COLO668 (cell line): ENCODE measurements at regions not wholly inside any gene's neighbourhood (a gene's known extent, or its start where the extent isn't known, plus 50 kb on each side); places are given as distances from the start of the nearest gene placed in this dataset.

Experiments
- DNase-seq: peaks from one replicate; lab custom pipeline; 2025; ENCODE audit not compliant: unreplicated experiment; lab: John Stamatoyannopoulos, UW

DNA sequence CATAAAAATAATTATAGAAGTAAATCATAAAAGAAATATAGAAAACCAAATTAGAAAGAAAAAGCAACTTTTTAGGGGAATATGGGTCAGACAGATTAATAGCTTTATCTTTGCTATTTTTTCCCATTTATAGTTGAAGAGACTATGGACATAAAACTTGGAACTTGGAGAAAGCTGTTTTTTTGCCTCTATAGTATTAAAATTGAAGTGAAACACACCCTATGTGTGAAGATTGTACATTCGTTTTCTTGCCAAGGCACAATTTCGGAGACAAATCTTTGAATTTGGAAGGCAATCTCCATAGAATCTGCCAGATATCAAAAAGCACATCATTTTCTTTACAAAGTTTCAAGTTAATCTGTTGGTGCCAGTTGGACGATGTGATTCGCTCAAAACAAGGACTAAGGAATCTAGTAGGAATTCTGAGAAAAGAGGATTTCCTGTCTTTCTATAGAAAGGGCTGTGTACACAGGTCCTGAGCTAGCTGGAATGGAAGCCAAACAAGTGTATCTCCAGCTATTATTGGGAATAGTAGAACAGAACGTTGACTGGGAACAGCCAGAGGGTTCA lies 156.3 kb downstream of the SLC7A11 start:
- DNase-seq: no peak

DNA sequence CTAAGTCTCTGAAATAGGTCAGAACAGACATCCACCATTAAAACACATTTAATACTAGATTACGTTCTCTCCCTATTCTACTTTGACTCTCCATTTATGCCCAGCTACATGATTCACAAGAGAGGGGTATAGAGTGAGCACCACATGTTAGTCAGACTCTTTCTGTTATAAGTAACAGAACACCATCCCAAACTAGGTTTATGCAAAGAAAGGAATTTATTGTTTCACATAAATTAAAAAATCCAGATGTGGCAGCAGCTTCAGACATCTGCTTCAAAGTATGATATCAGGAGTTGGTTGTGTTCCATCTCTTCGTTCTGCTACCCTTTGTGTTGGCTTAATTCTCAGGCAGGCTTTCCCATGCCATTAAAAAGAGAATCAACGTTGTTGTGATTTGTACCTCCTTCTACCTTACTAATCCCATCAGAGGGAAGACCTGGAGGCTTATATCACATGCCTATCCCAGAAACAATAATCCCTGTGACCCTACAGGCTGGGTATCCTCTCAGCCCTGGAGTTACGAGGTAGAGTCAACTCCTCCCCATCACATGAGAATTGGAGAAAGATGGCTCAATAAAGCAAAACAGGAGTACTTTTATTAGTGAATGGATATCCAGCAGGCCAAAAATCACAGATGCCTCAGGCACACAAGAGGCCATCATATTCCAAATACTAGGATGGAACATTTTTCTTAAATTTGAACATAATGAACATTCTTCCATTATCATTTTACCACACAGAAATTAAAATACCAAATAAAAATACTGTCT lies 163.2 kb downstream of the SLC7A11 start:
- no peak for DNase-seq

DNA sequence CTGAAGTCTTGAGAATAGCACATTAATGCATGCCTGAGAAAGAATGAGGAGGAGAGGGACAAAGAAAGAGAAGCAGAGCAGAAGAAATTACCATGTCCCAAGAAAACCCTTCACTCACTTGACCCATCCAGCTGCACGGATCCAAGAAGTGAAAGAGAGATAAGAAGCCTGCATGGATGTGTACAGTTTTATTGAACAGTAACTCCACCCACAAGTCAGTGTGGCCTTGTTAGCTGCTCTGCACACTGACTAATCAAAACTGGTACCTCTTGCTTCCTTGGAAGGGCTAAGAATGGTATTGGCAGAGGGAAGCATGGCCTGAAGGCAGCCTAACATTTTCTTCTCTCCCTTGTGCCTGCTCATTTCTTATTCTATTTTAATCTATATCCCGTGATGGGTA lies 163.9 kb downstream of the SLC7A11 start:
- no peak for DNase-seq

DNA sequence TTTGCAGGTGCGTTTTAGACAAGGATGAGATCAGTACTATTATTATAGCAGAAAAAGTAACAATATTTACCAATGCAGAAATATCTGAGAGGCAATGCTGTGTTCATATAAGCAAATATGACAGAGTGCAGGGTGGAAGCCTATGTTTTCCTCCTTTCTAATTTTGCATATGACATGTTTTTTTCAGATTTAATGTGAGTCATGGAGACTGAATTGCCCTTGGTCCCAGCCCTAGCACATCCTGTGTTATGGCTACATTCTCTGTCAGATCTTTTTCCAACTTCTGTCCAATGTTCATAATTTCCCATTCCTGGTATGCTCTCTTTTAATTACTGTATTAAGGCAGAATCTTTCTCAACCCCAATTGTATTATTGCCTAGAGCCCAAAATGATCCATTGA lies 165.6 kb downstream of the SLC7A11 start:
- no peak for DNase-seq

DNA sequence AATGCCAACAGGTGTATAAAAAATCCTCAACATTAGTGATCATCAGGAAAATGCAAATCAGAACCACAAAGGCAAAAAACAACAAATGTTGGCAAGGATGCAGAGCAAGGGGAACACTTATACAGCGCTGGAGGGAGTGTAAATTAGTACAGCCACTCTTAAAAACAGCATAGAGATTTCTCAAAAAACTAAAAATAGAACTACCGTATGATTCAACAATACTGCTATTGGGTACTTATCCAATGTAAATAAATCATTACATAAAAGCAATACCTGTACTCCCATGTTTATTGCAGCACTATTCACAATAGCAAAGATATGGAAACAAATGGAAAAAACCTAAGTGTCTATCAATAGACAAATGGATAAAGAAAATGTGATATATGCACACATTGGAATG lies 171.3 kb downstream of the SLC7A11 start:
- DNase-seq: no peak

DNA sequence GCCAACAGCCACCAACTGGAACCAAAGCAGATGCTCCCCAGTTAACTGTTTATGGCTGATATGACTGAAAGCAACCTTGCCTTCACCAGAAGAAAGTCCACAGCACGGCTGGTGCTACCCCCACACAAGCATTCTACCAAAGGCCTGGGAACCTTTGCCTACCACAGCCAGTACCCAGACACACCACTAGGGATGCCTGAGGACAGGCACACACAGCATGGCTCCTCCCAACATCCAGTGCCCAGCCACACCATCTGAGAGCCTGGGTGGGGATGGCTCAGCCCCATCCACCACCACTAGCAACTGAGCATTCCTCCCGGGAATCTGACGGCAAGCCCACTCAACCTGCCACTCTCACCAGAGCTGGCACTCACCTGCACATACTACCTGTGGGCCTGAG lies 178.6 kb downstream of the SLC7A11 start:
- no peak for DNase-seq

DNA sequence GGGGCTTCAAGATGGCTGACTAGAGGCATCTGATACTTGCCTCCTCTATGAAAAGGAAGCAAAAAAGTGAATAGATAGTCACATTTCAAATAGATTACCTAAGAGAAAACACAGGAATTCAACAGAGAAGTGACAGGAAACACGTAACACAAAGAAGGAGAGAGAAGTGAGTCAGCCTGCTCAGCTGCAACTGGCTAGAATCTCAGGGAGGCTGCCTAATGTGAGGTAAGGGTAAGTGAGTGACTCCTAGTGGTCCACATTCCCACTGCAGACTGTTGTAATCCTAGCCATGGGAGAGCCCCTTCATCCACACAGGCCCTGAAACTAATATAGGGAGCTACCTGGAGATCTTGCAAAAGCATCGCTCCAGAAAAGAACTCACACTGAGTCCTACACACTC lies 179.2 kb downstream of the SLC7A11 start:
- no peak for DNase-seq

DNA sequence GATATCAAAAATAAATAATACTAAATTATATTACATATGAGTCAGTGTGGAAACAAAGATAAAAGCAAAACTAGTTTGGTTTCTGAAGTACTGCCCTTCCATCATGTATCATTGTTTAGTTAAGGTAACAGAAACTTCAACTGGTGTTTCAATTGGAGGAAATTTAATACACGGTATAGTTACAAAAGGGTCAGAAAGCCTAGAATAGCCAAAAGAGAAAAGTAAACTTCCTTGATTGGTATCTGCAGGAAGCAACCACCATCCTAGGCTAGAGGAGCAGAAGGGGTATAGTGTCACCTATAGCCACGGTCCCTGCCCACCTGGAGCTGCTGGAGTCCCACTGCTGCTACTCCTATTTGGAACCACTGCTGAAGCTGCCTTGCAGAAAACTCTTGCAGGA lies 185.6 kb downstream of the SLC7A11 start:
- DNase-seq: no peak

DNA sequence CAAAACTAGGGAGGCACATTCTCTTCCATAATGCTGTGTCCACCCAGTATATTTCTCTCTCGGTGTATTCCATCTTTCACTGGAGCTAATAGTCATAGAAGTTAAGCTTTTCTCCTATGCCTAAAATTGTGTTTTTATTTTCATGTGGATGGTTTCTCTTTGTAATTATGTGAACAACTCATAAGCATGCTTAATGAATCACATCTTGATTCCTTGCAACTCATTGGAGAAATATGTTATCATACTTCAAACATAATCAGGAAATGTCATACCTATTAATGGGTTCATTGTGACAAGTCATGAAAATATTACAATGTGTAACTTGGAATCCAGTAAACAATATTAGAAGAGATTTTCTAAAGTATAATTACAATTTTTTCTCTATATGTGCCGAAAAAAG lies 186.3 kb downstream of the SLC7A11 start:
- no peak for DNase-seq

DNA sequence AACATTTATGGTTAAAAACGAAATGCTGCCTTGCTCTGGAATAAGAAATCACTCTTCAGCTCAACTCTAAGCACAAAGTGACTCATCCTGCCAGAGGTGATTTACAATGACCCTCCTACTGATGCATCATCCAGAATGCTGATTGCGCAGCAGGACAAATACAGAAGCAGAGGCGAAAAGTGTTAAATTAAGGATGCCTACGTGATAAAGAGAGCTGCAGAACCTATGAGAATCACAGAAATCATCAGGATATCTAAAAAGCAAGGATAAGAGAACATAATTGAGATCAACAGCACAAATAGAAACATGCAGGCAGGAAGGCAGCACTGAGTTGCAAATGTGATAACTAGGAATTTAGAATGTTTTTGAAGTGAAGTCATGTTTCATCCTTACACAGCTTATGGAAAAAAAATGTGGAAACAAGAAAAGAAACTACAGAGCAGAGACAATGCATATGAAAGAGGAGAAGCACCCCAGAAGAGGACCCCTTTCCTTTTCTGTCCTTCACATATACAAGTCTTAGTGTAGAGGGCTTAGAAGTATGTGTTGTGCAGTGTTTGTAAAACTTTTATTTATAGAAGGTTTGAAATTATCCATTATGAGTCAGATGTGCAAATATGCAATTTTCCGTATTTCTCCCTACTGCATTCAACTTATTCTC lies 188.4 kb downstream of the SLC7A11 start:
- DNase-seq: no peak

DNA sequence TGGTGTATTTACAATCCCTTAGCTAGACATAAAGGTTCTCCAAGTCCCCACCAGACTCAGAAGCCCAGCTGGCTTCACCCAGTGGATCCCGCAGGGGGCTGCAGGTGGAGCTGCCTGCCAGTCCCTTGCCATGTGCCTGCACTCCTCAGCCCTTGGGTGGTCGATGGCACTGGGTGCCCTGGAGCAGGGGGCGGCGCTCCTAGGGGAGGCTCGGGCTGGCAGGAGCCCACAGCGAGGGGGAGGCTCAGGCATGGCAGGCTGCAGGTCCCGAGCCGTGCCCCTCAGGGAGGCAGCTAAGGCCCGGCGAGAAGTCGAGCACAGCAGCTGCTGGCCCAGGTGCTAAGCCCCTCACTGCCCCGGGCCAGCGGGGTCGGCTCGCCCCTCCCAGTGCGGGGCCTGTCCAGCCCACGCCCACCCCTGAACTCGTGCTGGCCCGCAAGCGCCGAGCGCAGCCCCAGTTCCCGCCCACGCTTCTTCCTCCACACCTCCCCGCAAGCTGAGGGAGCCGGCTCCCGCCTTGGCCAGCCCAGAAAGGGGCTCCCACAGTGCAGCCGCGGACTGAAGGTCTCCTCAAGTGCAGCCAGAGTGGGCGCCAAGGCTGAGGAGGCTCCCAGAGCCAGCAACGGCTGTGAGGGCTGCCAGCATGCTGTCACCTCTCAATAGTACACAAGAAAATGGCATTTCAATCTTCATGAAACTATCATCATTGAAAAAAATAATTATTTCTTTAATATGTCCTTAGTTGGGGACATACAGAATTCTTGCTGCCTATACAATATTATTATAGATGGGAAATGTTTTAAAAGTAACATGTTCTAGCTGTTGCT lies 189.1 kb downstream of the SLC7A11 start:
- DNase-seq: no peak

DNA sequence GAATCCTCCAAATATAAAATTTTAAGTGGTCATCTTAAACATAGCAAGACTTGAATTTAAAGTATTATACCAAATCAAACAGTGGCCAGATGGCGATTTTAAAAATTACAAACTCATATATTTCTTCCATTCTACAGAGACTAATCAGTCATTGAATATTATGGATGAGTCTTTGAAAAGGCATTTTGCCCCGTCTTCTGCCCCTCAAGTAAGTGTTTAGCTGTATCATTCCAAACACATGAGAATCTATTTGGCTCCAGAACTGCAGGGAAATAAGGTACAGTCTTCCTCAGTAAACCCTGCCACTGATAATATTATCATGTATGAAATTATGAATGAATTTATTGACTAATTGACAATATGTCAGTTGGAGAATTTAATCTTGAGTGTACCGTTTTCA lies 191.0 kb downstream of the SLC7A11 start:
- DNase-seq: no peak

DNA sequence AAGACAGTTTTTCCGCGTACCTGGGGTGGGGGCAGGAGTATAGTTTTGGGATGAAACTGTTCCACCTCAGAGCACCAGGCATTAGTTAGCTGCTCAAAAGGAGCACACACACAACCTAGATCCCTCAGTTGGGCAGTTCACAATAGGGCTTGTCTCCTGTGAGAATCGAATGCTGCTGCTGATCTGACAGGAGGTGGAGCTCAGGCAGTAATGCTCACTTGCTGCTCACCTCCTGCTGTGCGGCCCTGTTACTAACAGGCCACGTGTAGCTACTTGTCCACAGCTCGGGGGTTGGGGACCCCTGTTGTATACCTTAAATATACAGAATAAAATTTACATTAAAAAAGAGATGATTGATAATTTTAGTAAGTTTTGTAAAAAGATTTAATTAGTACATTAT lies 191.5 kb downstream of the SLC7A11 start:
- DNase-seq: no peak

DNA sequence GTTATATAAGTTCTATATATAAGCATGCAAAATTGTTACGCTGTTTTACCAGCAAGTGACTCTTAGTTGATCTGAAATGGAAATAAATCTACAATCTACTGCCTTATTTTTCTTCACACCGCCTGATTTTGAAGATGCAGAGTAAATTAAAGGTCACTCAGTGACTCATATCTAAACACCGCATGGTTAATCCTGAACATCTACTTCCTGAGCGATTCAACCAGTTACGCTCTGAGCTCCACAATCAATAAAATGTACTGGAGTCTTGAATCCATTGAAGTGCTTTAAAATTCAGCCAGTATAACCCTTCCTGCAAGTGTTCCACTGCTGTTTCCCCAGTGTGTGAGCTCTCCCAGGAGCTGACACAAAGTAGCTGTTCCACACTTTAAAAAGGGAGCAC lies 192.8 kb downstream of the SLC7A11 start:
- no peak for DNase-seq

DNA sequence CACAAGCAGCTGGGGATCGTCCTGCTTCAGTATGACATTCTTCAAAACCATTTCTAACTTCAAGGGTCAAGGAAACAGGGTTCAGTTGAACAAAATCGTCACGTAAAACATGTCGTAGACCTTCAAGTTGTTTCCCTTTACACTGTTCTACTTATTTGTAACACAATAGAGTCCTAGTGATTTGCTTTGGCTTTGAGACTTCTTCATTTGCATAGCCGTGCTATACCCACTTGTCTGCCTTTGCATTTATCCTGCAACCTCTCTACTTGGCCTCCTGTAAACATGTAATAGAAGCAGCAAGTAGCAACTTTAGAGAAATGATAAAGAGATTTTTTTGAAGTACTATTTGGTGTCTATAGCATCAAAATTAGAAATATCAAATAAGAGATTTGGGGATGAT lies 194.9 kb downstream of the SLC7A11 start:
- no peak for DNase-seq

DNA sequence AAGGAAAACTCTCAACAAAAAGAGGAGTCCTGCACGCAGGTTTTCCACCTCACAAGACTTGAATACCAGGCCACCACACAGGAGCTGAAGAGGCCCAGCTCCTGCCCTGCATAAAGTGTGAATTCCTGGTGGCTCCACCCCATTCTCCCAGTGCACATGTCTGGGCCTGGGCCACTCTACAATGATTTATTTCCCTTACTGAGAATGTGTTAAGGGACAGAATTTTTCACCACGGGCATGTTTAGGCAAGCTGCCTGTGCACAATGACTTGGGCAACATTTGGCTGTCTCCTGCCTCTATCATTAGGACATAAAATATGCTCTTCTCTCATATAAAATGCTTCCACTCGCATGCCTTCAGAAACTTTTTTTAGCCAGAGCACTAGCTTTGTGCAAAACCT lies 197.1 kb downstream of the SLC7A11 start:
- DNase-seq: no peak

DNA sequence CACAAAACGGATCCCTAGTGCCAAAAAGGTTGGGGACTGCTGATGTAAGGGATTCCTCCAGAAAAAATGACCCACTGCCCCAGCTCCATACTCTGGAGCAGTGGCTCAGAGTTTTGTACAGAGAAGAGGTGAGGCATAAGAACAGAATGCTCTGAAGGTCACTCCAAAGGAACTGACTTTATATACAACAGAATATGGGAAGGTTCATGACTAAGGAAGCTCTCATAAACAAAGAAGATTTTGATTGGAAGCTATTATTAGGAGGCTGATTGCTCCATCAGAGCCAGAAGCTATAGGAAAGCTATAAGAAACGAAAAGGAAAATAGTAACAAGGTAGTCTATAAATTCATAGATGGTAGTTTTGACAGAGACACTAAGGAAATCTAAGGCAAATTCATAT lies 203.1 kb downstream of the SLC7A11 start:
- DNase-seq: no peak

DNA sequence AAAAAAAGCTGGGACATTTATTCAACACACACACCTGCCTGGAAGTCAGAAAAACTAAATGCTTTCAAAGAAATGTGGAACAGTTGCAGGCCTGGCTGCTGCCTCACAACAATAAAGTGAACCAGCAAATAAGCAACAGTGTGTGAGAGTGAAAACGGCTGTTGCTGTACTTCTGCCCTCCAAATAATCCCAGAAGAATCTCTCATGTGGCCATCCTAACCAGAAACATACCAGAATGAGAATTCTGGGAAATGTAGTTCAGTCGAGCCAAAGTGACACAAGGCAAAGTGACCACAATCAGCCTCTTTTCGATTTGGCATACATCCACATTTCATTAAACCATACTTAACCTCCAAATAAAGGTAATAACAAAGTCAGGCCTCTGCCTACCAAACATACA lies 204.5 kb downstream of the SLC7A11 start:
- DNase-seq: no peak

DNA sequence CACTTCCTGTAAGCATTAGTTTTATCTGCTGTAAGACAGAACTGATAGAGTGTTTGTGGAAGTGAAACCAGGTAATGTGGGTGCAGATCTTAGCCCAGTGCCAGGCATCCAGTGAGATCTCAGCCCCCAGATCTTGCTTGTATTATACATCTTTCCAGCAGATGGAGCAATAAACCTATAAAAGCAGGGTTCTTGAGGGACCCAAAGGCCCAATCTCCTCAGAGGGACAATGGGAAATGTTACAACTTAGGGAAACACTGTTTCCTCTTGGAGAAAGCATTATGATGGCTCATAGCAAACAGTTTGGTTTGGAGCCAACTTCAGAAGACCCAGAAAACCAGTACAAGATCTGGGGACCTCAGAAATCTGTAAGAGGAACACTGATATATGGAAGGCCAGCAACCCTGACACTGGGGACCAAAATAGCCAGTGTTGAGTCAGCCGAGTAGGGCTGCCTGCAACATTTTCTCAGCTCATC lies 206.3 kb downstream of the SLC7A11 start:
- DNase-seq: peak; percentile 12

DNA sequence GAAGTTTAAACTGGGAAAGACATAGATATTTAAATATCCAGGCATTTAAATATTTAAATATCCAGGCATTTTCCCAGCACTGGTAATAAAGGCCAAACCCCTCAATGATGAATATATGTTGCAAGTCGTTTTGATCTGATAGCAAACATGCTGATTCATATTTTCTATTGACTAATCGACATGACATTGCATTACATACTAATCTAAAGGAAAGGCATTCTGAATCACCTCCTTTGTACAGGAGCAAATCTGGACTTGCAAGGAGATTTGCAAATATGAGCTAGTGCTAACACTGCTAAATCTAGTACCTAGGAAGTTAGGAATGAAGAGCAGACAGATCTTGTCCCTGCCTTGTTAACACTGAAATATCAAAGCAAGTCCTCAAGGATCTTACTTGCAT lies 207.3 kb downstream of the SLC7A11 start:
- DNase-seq: no peak

DNA sequence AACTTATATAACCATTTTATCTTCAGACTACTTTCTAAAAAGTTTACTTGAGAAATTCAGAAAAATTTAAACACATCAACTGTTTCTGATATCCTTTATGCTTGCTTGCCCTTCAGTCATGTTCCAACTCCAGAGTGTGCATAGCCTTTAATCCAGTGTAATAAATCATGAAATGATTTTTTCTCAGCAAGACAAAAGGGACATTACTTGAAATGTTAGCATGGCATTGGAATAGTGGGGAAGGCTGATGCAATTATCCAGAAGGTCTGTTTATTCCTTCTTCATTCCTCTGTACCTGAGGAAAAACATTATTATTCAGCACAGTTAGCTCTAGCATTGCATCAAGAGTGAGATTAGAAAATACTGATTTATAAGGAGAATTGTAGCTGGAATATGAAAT lies 209.9 kb downstream of the SLC7A11 start:
- DNase-seq: no peak

DNA sequence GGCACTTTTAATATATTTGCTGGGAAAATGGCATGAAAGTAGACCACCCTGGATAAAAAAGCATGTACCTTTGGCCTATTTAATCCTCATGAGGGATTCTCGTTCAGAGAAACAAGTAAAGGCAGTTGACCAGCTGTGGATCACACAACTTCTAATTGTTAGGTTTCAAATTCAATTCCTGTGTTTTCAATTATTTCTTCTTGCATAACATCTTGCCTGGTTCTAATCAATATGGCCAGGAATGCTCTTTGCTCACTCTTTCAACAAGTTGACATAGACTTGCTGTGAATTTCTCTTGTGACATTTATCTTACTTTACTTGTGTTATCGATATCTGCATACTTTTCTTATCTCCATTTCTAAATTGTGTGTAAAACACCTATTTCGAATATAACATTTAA lies 211.8 kb downstream of the SLC7A11 start:
- no peak for DNase-seq
